B cell (primary cell): ENCODE measurements at regions not wholly inside any gene's neighbourhood (a gene's known extent, or its start where the extent isn't known, plus 50 kb on each side); places are given as distances from the start of the nearest gene placed in this dataset.

Experiments
- ATAC-seq: fragments of 200-7000 bp; cut with Tn5 transposase; one replicate; pipeline ENCODE4 v1.10.0; 2021; ENCODE audit warnings: low read depth, mild to moderate bottlenecking, moderate number of reproducible peaks, moderate library complexity
- CTCF ChIA-PET: fragments of 350-600 bp; sonication (Branson Sonifier 250); formaldehyde crosslinking; loops from one replicate; lab custom pipeline; 2021; ENCODE audit warnings: antibody characterized with exemption, inconsistent platforms; lab: Charles Lee
- POLR2A ChIA-PET: fragments of 350-600 bp; sonication (Branson Sonifier 250); formaldehyde crosslinking; loops from one replicate; lab custom pipeline; 2021; ENCODE audit warnings: antibody characterized with exemption; lab: Charles Lee
- DNase-seq: peaks from one replicate; pipeline ENCODE4 v3.0.0; 2013
- H2AFZ ChIP-seq: 2 replicates; pipeline ENCODE4 v1.6.1; 2012; ENCODE audit warnings: mild to moderate bottlenecking, low read depth, low read length; ENCODE audit not compliant: insufficient read depth, poor library complexity, severe bottlenecking
- H3K27ac ChIP-seq, 2 donors: 1 replicate in 1 of 2; 2 replicates in 1 of 2; pipeline ENCODE4 v1.5.1; 2012 to 2013; ENCODE audit warnings: low read length in 2 of 2, mild to moderate bottlenecking in 2 of 2, moderate library complexity in 1 of 2
- H3K27me3 ChIP-seq, 4 experiments: fragments of 200-600 bp in 1 of 4; sonication (generic) in 1 of 4; replicated peaks in 1 of 4; 1 replicate in 2 of 4; 2 replicates in 2 of 4; pipeline versions ENCODE4 v1.6.1 to v1.7.0; 2013 to 2016; ENCODE audit warnings: low read length in 3 of 4, mild to moderate bottlenecking in 2 of 4, mixed read lengths in 1 of 4, moderate library complexity in 1 of 4; ENCODE audit not compliant: insufficient read depth in 4 of 4, control insufficient read depth in 3 of 4; ENCODE audit errors: control extremely low read depth in 1 of 4
- H3K36me3 ChIP-seq, 2 experiments: replicated peaks in 1 of 2; 1 replicate in 1 of 2; 2 replicates in 1 of 2; pipeline versions ENCODE4 v1.6.1 to v1.7.1; 2013; ENCODE audit warnings: low read length in 1 of 2; ENCODE audit not compliant: insufficient read depth in 2 of 2, control insufficient read depth in 1 of 2; ENCODE audit errors: control extremely low read depth in 1 of 2, extremely low read depth in 1 of 2
- H3K4me1 ChIP-seq, 2 donors: fragments of 200-600 bp in 1 of 2; sonication (generic) in 1 of 2; 1 replicate in 1 of 2; 2 replicates in 1 of 2; pipeline versions ENCODE4 v1.5.1 to v1.6.1; 2013 to 2017; ENCODE audit warnings: low read length in 2 of 2; ENCODE audit not compliant: control insufficient read depth in 2 of 2, insufficient read depth in 2 of 2
- H3K4me2 ChIP-seq: replicated peaks from 2 replicates; pipeline ENCODE3; 2012; ENCODE audit warnings: mild to moderate bottlenecking, low read depth, low read length; ENCODE audit not compliant: poor library complexity, severe bottlenecking
- H3K4me3 ChIP-seq, 5 experiments: fragments of 200-600 bp in 1 of 5; sonication (generic) in 1 of 5; 1 replicate in 3 of 5; 2 replicates in 2 of 5; pipeline versions ENCODE4 v1.5.1 to v1.7.0; 2011 to 2016; ENCODE audit warnings: low read length in 4 of 5, mild to moderate bottlenecking in 4 of 5, low read depth in 2 of 5, control low read depth in 1 of 5, moderate library complexity in 1 of 5; ENCODE audit not compliant: insufficient read depth in 1 of 5; ENCODE audit errors: control extremely low read depth in 1 of 5, extremely low read depth in 1 of 5
- H3K79me2 ChIP-seq: fragments of 200-600 bp; sonication (generic); one replicate; pipeline ENCODE4 v1.6.0; 2016; ENCODE audit warnings: low read length; ENCODE audit not compliant: control insufficient read depth, insufficient read depth
- H3K9ac ChIP-seq: fragments of 200-600 bp; sonication (generic); 2 replicates; pipeline ENCODE4 v1.6.1; 2017; ENCODE audit warnings: mild to moderate bottlenecking, low read length, moderate library complexity
- H3K9me3 ChIP-seq, 3 donors: one replicate each; pipeline versions ENCODE4 v1.6.1 to v1.7.1; 2013; ENCODE audit warnings: low read length in 2 of 3; ENCODE audit not compliant: control insufficient read depth in 2 of 3, insufficient read depth in 1 of 3; ENCODE audit errors: control extremely low read depth in 1 of 3
- H4K20me1 ChIP-seq: 2 replicates; pipeline ENCODE4 v1.6.0; 2012; ENCODE audit warnings: mild to moderate bottlenecking, low read length; ENCODE audit not compliant: insufficient read depth, control insufficient read depth, poor library complexity, severe bottlenecking
- H3K27ac Mint-ChIP-seq: one replicate; pipeline ENCODE4 v1.8.0; 2021; ENCODE audit warnings: mixed read lengths
- H3K27me3 Mint-ChIP-seq: one replicate; pipeline ENCODE4 v1.8.0; 2021; ENCODE audit warnings: mixed read lengths
- H3K4me1 Mint-ChIP-seq: one replicate; pipeline ENCODE4 v1.8.0; 2021; ENCODE audit warnings: mixed read lengths
- H3K4me3 Mint-ChIP-seq: one replicate; pipeline ENCODE4 v1.8.0; 2021; ENCODE audit warnings: mixed read lengths
- H3K9me3 Mint-ChIP-seq: one replicate; pipeline ENCODE4 v1.8.0; 2022; ENCODE audit warnings: mixed read lengths; ENCODE audit not compliant: insufficient read depth
- EZH2 ChIP-seq: IDR thresholded peaks from 2 replicates; pipeline ENCODE4 v1.6.1; 2012; ENCODE audit warnings: borderline replicate concordance, low read depth, mild to moderate bottlenecking, moderate library complexity, low read length; ENCODE audit not compliant: insufficient read depth, poor library complexity, severe bottlenecking
- WGBS: methylation state at CpG from one replicate; pipeline ENCODE4 v1.1.5; 2013; ENCODE audit warnings: missing lambda C conversion rate; ENCODE audit not compliant: insufficient coverage; 5-methylcytosine and 5-hydroxymethylcytosine counted together
- intact Hi-C: fragments of 100-400 bp; cut with micrococcal nuclease; formaldehyde crosslinking; loops from one replicate; pipeline ENCODE4 v1.10.0; 2022
- TF ChIP-seq, protein P1 (sequence below): fragments of 200-600 bp; IDR thresholded peaks from one replicate; pipeline ENCODE4 v1.8.0; 2022; ENCODE audit warnings: antibody characterized with exemption, mild to moderate bottlenecking

DNA sequence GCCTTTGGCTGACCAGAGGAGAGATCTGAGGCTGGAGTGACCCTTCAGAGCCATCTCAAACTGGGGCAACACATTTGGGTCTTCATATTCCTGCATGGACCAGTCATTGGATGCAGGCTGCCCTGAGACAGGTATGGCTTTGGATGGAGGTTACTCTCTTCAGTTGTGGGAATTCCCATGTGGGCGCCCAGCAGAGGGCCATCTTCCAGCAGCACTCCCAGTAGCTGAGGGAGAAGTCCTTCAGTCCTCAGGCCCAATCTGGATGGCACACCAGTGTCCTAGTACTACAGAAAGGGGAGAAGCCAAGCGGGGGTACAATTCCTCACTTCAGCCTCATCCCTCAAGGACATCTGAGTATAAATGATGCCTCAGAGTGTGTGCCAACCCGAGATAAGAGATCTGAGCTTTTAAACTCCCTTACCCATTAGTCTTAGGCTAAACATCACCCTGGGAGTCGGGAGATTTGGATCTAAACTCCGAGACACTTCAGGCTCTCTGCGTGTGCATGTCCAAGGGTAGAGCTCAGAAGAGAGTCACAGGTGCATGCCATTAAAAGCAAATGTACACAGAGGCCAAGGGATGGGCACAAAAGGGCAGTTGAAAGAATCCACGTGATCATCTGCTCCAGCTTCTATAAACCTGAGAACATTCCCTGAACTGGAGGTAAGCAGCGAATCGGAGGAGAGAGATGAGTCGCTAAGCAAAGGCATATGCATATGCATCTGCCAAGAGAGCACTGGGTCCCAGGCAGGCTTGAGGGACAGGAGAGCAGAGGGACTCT lies 204.6 kb downstream of the CD83 start:
- no peaks in the 10 kb centered on the region for H3K9me3 Mint-ChIP-seq
- POLR2A ChIA-PET, result no interaction called here
- Histone ChIP-seq H3K27ac (no peak overlapping the region), H2AFZ (no peak overlapping the region), H3K9ac (no peak overlapping the region), H3K27me3 (no peaks in the 10 kb centered on the region), H3K9me3 (no peaks in the 10 kb centered on the region), H3K4me1 (peaks cover 10 to 16% of the 10 kb centered on the region in 2 donors), H3K79me2 (no peaks in the 10 kb centered on the region), H3K36me3 (no peaks in the 10 kb centered on the region), H4K20me1 (no peaks in the 10 kb centered on the region), H3K4me2 (no peak overlapping the region), H3K4me3 (no peak overlapping the region)
- WGBS, result 95% methylated on average over 9 of the region's 10 CpGs
- no peak overlapping the region for H3K4me3 Mint-ChIP-seq
- H3K27ac Mint-ChIP-seq, result no peak overlapping the region
- no peak for TF ChIP-seq EZH2
- TF ChIP-seq, protein P1, sequence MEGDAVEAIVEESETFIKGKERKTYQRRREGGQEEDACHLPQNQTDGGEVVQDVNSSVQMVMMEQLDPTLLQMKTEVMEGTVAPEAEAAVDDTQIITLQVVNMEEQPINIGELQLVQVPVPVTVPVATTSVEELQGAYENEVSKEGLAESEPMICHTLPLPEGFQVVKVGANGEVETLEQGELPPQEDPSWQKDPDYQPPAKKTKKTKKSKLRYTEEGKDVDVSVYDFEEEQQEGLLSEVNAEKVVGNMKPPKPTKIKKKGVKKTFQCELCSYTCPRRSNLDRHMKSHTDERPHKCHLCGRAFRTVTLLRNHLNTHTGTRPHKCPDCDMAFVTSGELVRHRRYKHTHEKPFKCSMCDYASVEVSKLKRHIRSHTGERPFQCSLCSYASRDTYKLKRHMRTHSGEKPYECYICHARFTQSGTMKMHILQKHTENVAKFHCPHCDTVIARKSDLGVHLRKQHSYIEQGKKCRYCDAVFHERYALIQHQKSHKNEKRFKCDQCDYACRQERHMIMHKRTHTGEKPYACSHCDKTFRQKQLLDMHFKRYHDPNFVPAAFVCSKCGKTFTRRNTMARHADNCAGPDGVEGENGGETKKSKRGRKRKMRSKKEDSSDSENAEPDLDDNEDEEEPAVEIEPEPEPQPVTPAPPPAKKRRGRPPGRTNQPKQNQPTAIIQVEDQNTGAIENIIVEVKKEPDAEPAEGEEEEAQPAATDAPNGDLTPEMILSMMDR, result no peak
- H3K4me1 Mint-ChIP-seq, result peaks cover 18% of the 10 kb centered on the region
- no peak for ATAC-seq
- intact Hi-C loops, result no loop called here
- H3K27me3 Mint-ChIP-seq, result no peaks in the 10 kb centered on the region
- no peak for DNase-seq
- CTCF ChIA-PET, result no interaction called here

- no peak overlapping the region for H3K4me3 Mint-ChIP-seq
- DNase-seq, result no peak
- Histone ChIP-seq H3K79me2 (no peaks in the 10 kb centered on the region), H3K27ac (no peak overlapping the region), H3K4me1 (peaks cover 3 to 10% of the 10 kb centered on the region in 2 donors), H3K4me2 (no peak overlapping the region), H3K36me3 (no peaks in the 10 kb centered on the region), H3K27me3 (no peaks in the 10 kb centered on the region), H3K9ac (no peak overlapping the region), H3K4me3 (no peak overlapping the region), H4K20me1 (no peaks in the 10 kb centered on the region), H3K9me3 (no peaks in the 10 kb centered on the region), H2AFZ (no peak overlapping the region)
- intact Hi-C loops, result no loop called here
- POLR2A ChIA-PET, result no interaction called here
- no peak for TF ChIP-seq EZH2
- TF ChIP-seq, protein P1, result no peak
- CTCF ChIA-PET, result no interaction called here
- H3K4me1 Mint-ChIP-seq, result peaks cover 13% of the 10 kb centered on the region
- WGBS, result 83% methylated on average over 1 of the region's 3 CpGs
- H3K9me3 Mint-ChIP-seq, result no peaks in the 10 kb centered on the region
- no peak overlapping the region for H3K27ac Mint-ChIP-seq
- no peak for ATAC-seq
- no peaks in the 10 kb centered on the region for H3K27me3 Mint-ChIP-seq
Observed at GRCh38 chr6:14322841-14323240, 205.3 kb downstream of the CD83 start.
